ENCODE measurements at regions not wholly inside any gene's neighbourhood (a gene's known extent, or its start where the extent isn't known, plus 50 kb on each side); places are given as distances from the start of the nearest gene placed in this dataset.

DNA sequence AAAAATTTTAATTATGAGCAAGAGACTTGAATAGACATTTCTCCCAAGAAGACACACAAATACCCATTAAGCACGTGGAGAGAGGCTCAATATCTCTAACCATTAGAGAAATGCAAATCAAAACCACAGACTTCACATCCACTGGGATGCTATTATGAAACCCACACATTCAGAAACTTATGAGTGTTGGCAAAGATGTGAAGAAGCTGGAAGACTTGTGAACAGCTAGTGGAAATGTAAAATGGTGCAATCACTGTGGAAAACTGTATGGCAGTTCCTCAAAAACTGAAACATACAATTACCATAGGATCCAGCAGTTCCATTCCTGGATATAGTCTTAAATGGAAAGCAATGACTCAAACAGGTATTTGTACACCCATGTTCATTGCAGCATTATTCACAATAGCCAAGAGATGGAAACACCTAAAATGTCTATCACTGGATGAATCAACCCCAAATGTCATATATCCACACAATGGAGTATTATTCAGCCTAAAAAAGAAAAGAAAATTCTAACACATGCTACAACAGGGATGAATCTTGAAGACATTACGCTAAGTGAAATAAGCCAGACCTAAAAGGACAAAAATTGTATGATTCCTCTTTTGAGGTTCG lies 53.5 kb upstream of the FRMD4A start:
- TF ChIP-seq OTX1 (CRISPR knock-in tag; IDR thresholded peaks at IDR 0.05) (no peak), NR4A1 (CRISPR knock-in tag; IDR thresholded peaks at IDR 0.05) (no peak), NR4A1 (tag; IDR thresholded peaks at IDR 0.05) (no peak)
- Histone ChIP-seq H3K9ac (ENCODE audit: insufficient read depth in 1 of 2, low read depth in 2 of 2, low read length in 2 of 2) (no peak overlapping the region), H3K4me2 (ENCODE audit: insufficient read depth, low read length) (no peak overlapping the region), H3K27me3 (ENCODE audit: control insufficient read depth in 2 of 2, insufficient read depth in 2 of 2, low read length in 2 of 2) (peaks cover 0 to 4% of the 10 kb centered on the region in 2 experiments; a peak in 1 of 5 replicates), H3K4me1 (replicated peaks in 1 of 2; ENCODE audit: control insufficient read depth in 2 of 2, insufficient read depth in 2 of 2, low read length in 2 of 2) (no peaks in the 10 kb centered on the region), H3K27ac (ENCODE audit: extremely low read depth, low read depth, low read length) (no peak overlapping the region), H3K79me2 (ENCODE audit: control insufficient read depth, insufficient read depth, low read length) (no peaks in the 10 kb centered on the region), H4K20me1 (replicated peaks; ENCODE audit: control insufficient read depth, insufficient read depth, low read length) (no peaks in the 10 kb centered on the region), H3K9me3 (replicated peaks; ENCODE audit: control insufficient read depth, insufficient read depth, low read depth, low read length) (no peaks in the 10 kb centered on the region), H3K9me1 (ENCODE audit: control insufficient read depth, insufficient read depth, low read length) (no peaks in the 10 kb centered on the region), H2AFZ (ENCODE audit: low read depth, low read length) (no peak overlapping the region), H3K36me3 (ENCODE audit: control insufficient read depth, insufficient read depth, low read length) (no peaks in the 10 kb centered on the region), H3K4me3 (no peak overlapping the region)
- no peak for ATAC-seq
- CTCF ChIA-PET (ENCODE audit: low intra/inter-chr PET ratio): no interaction called here
- in situ Hi-C loops (cut with MboI) (no loop called here), intact Hi-C loops (cut with micrococcal nuclease) (no loop called here)
- no peak for DNase-seq (ENCODE audit: extremely low read depth in 1 of 4, low spot score in 3 of 4)
- 0% methylated on average over 3 of the region's 3 CpGs for WGBS (ENCODE audit: insufficient coverage, low coverage, missing lambda C conversion rate)
- POLR2A ChIA-PET: no interaction called here
- FAIRE-seq: no peak
- no TSS peak for BruUV-seq (replicated peaks)

DNA sequence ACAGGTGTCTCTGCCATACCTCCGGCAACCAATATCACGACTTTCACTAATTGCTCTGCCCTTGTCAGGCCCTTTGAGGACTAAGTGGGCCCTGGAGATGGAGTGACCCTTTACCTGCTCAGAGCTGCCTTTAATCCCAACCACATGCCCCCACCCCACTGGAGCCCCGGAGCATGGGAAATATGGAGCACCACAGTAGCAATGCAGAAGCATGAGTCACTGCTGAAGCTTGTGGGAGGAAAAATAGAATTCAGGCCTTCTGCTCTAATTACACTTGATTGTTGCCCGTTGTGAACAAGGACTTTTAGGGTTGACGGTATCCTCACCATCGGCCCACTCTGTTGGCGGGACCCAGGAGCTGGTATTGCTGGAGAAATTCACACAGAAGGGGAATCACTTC lies 52.5 kb upstream of the FRMD4A start:
- POLR2A ChIA-PET: interaction anchor here (0.7 kb wide), 1 partner anchor 16 kb away, joined by 3 read pairs; no protein-coding TSS in a partner anchor
- in situ Hi-C loops (cut with MboI): no loop called here
- no peak for TF ChIP-seq GATAD2B (IDR thresholded peaks at IDR 0.05; ENCODE audit: borderline replicate concordance)
- no peak for TF ChIP-seq BRCA1 (IDR thresholded peaks at IDR 0.05)
- no peak for TF ChIP-seq BRCA1 (CRISPR knock-in tag; IDR thresholded peaks at IDR 0.05)
- no peak for TF ChIP-seq CBX5 (IDR thresholded peaks at IDR 0.05; ENCODE audit: borderline replicate concordance, low read depth)
- no peak for TF ChIP-seq BHLHE40 (IDR thresholded peaks at IDR 0.05; ENCODE audit: low read length)
- TF ChIP-seq, protein P1, sequence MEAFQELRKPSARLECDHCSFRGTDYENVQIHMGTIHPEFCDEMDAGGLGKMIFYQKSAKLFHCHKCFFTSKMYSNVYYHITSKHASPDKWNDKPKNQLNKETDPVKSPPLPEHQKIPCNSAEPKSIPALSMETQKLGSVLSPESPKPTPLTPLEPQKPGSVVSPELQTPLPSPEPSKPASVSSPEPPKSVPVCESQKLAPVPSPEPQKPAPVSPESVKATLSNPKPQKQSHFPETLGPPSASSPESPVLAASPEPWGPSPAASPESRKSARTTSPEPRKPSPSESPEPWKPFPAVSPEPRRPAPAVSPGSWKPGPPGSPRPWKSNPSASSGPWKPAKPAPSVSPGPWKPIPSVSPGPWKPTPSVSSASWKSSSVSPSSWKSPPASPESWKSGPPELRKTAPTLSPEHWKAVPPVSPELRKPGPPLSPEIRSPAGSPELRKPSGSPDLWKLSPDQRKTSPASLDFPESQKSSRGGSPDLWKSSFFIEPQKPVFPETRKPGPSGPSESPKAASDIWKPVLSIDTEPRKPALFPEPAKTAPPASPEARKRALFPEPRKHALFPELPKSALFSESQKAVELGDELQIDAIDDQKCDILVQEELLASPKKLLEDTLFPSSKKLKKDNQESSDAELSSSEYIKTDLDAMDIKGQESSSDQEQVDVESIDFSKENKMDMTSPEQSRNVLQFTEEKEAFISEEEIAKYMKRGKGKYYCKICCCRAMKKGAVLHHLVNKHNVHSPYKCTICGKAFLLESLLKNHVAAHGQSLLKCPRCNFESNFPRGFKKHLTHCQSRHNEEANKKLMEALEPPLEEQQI (IDR thresholded peaks at IDR 0.05): no peak
- TF ChIP-seq PHF21A (IDR thresholded peaks at IDR 0.05; ENCODE audit: borderline replicate concordance, low read depth): no peak
- TF ChIP-seq CBX8 (IDR thresholded peaks at IDR 0.05; ENCODE audit: borderline replicate concordance, extremely low read depth, low read depth, low read length, poor library complexity, severe bottlenecking): no peak

More for the DNA sequence above, 52.5 kb upstream of the FRMD4A start:
- no peak overlapping the region for H3K4me3 ChIP-seq
- ATAC-seq (no peak), FAIRE-seq (no peak), DNase-seq (ENCODE audit: extremely low read depth in 1 of 4, low spot score in 3 of 4) (no peak)
- H3K9me3 ChIP-seq (replicated peaks; ENCODE audit: control insufficient read depth, insufficient read depth, low read depth, low read length): no peaks in the 10 kb centered on the region
- intact Hi-C loops (cut with micrococcal nuclease): no loop called here
- no peak overlapping the region for H3K4me2 ChIP-seq (ENCODE audit: insufficient read depth, low read length)
- H3K36me3 ChIP-seq (ENCODE audit: control insufficient read depth, insufficient read depth, low read length): no peaks in the 10 kb centered on the region
- H3K79me2 ChIP-seq (ENCODE audit: control insufficient read depth, insufficient read depth, low read length): no peaks in the 10 kb centered on the region
- H3K9me1 ChIP-seq (ENCODE audit: control insufficient read depth, insufficient read depth, low read length): no peaks in the 10 kb centered on the region
- BruUV-seq (replicated peaks): no TSS peak
- no peak overlapping the region for H3K27ac ChIP-seq (ENCODE audit: extremely low read depth, low read depth, low read length)
- peaks cover 0 to 4% of the 10 kb centered on the region in 2 experiments; a peak in 1 of 5 replicates for H3K27me3 ChIP-seq (ENCODE audit: control insufficient read depth in 2 of 2, insufficient read depth in 2 of 2, low read length in 2 of 2)
- no peak overlapping the region for H3K9ac ChIP-seq (ENCODE audit: insufficient read depth in 1 of 2, low read depth in 2 of 2, low read length in 2 of 2)
- no peaks in the 10 kb centered on the region for H3K4me1 ChIP-seq (replicated peaks in 1 of 2; ENCODE audit: control insufficient read depth in 2 of 2, insufficient read depth in 2 of 2, low read length in 2 of 2)
- 2% methylated on average over 7 of the region's 7 CpGs for WGBS (ENCODE audit: insufficient coverage, low coverage, missing lambda C conversion rate)
- CTCF ChIA-PET (ENCODE audit: low intra/inter-chr PET ratio): no interaction called here
- H2AFZ ChIP-seq (ENCODE audit: low read depth, low read length): no peak overlapping the region
- H4K20me1 ChIP-seq (replicated peaks; ENCODE audit: control insufficient read depth, insufficient read depth, low read length): no peaks in the 10 kb centered on the region

Measured in K562 (cell line).